B cell (primary cell): ENCODE measurements at regions not wholly inside any gene's neighbourhood (a gene's known extent, or its start where the extent isn't known, plus 50 kb on each side); places are given as distances from the start of the nearest gene placed in this dataset.

Experiments used
- ATAC-seq: fragments of 200-7000 bp; cut with Tn5 transposase; one replicate; pipeline ENCODE4 v1.10.0; 2021; ENCODE audit warnings: low read depth, mild to moderate bottlenecking, moderate number of reproducible peaks, moderate library complexity
- CTCF ChIA-PET: fragments of 350-600 bp; sonication (Branson Sonifier 250); formaldehyde crosslinking; loops from one replicate; lab custom pipeline; 2021; ENCODE audit warnings: antibody characterized with exemption, inconsistent platforms; lab: Charles Lee
- POLR2A ChIA-PET: fragments of 350-600 bp; sonication (Branson Sonifier 250); formaldehyde crosslinking; loops from one replicate; lab custom pipeline; 2021; ENCODE audit warnings: antibody characterized with exemption; lab: Charles Lee
- DNase-seq: peaks from one replicate; pipeline ENCODE4 v3.0.0; 2013
- H2AFZ ChIP-seq: 2 replicates; pipeline ENCODE4 v1.6.1; 2012; ENCODE audit warnings: mild to moderate bottlenecking, low read depth, low read length; ENCODE audit not compliant: insufficient read depth, poor library complexity, severe bottlenecking
- H3K27ac ChIP-seq, 2 donors: 1 replicate in 1 of 2; 2 replicates in 1 of 2; pipeline ENCODE4 v1.5.1; 2012 to 2013; ENCODE audit warnings: low read length in 2 of 2, mild to moderate bottlenecking in 2 of 2, moderate library complexity in 1 of 2
- H3K27me3 ChIP-seq, 4 experiments: fragments of 200-600 bp in 1 of 4; sonication (generic) in 1 of 4; replicated peaks in 1 of 4; 1 replicate in 2 of 4; 2 replicates in 2 of 4; pipeline versions ENCODE4 v1.6.1 to v1.7.0; 2013 to 2016; ENCODE audit warnings: low read length in 3 of 4, mild to moderate bottlenecking in 2 of 4, mixed read lengths in 1 of 4, moderate library complexity in 1 of 4; ENCODE audit not compliant: insufficient read depth in 4 of 4, control insufficient read depth in 3 of 4; ENCODE audit errors: control extremely low read depth in 1 of 4
- H3K36me3 ChIP-seq, 2 experiments: replicated peaks in 1 of 2; 1 replicate in 1 of 2; 2 replicates in 1 of 2; pipeline versions ENCODE4 v1.6.1 to v1.7.1; 2013; ENCODE audit warnings: low read length in 1 of 2; ENCODE audit not compliant: insufficient read depth in 2 of 2, control insufficient read depth in 1 of 2; ENCODE audit errors: control extremely low read depth in 1 of 2, extremely low read depth in 1 of 2
- H3K4me1 ChIP-seq, 2 donors: fragments of 200-600 bp in 1 of 2; sonication (generic) in 1 of 2; 1 replicate in 1 of 2; 2 replicates in 1 of 2; pipeline versions ENCODE4 v1.5.1 to v1.6.1; 2013 to 2017; ENCODE audit warnings: low read length in 2 of 2; ENCODE audit not compliant: control insufficient read depth in 2 of 2, insufficient read depth in 2 of 2
- H3K4me2 ChIP-seq: replicated peaks from 2 replicates; pipeline ENCODE3; 2012; ENCODE audit warnings: mild to moderate bottlenecking, low read depth, low read length; ENCODE audit not compliant: poor library complexity, severe bottlenecking
- H3K4me3 ChIP-seq, 5 experiments: fragments of 200-600 bp in 1 of 5; sonication (generic) in 1 of 5; 1 replicate in 3 of 5; 2 replicates in 2 of 5; pipeline versions ENCODE4 v1.5.1 to v1.7.0; 2011 to 2016; ENCODE audit warnings: low read length in 4 of 5, mild to moderate bottlenecking in 4 of 5, low read depth in 2 of 5, control low read depth in 1 of 5, moderate library complexity in 1 of 5; ENCODE audit not compliant: insufficient read depth in 1 of 5; ENCODE audit errors: control extremely low read depth in 1 of 5, extremely low read depth in 1 of 5
- H3K79me2 ChIP-seq: fragments of 200-600 bp; sonication (generic); one replicate; pipeline ENCODE4 v1.6.0; 2016; ENCODE audit warnings: low read length; ENCODE audit not compliant: control insufficient read depth, insufficient read depth
- H3K9ac ChIP-seq: fragments of 200-600 bp; sonication (generic); 2 replicates; pipeline ENCODE4 v1.6.1; 2017; ENCODE audit warnings: mild to moderate bottlenecking, low read length, moderate library complexity
- H3K9me3 ChIP-seq, 3 donors: one replicate each; pipeline versions ENCODE4 v1.6.1 to v1.7.1; 2013; ENCODE audit warnings: low read length in 2 of 3; ENCODE audit not compliant: control insufficient read depth in 2 of 3, insufficient read depth in 1 of 3; ENCODE audit errors: control extremely low read depth in 1 of 3
- H4K20me1 ChIP-seq: 2 replicates; pipeline ENCODE4 v1.6.0; 2012; ENCODE audit warnings: mild to moderate bottlenecking, low read length; ENCODE audit not compliant: insufficient read depth, control insufficient read depth, poor library complexity, severe bottlenecking
- H3K27ac Mint-ChIP-seq: one replicate; pipeline ENCODE4 v1.8.0; 2021; ENCODE audit warnings: mixed read lengths
- H3K27me3 Mint-ChIP-seq: one replicate; pipeline ENCODE4 v1.8.0; 2021; ENCODE audit warnings: mixed read lengths
- H3K4me1 Mint-ChIP-seq: one replicate; pipeline ENCODE4 v1.8.0; 2021; ENCODE audit warnings: mixed read lengths
- H3K4me3 Mint-ChIP-seq: one replicate; pipeline ENCODE4 v1.8.0; 2021; ENCODE audit warnings: mixed read lengths
- H3K9me3 Mint-ChIP-seq: one replicate; pipeline ENCODE4 v1.8.0; 2022; ENCODE audit warnings: mixed read lengths; ENCODE audit not compliant: insufficient read depth
- EZH2 ChIP-seq: IDR thresholded peaks from 2 replicates; pipeline ENCODE4 v1.6.1; 2012; ENCODE audit warnings: borderline replicate concordance, low read depth, mild to moderate bottlenecking, moderate library complexity, low read length; ENCODE audit not compliant: insufficient read depth, poor library complexity, severe bottlenecking
- WGBS: methylation state at CpG from one replicate; pipeline ENCODE4 v1.1.5; 2013; ENCODE audit warnings: missing lambda C conversion rate; ENCODE audit not compliant: insufficient coverage; 5-methylcytosine and 5-hydroxymethylcytosine counted together
- intact Hi-C: fragments of 100-400 bp; cut with micrococcal nuclease; formaldehyde crosslinking; loops from one replicate; pipeline ENCODE4 v1.10.0; 2022
- TF ChIP-seq, protein P1 (sequence below): fragments of 200-600 bp; IDR thresholded peaks from one replicate; pipeline ENCODE4 v1.8.0; 2022; ENCODE audit warnings: antibody characterized with exemption, mild to moderate bottlenecking

- Mint-ChIP-seq H3K9me3 (no peaks in the 10 kb centered on the region), H3K27ac (no peak overlapping the region), H3K4me1 (peaks cover 11% of the 10 kb centered on the region), H3K27me3 (no peaks in the 10 kb centered on the region), H3K4me3 (no peak overlapping the region)
- intact Hi-C loops, result no loop called here
- Histone ChIP-seq H3K36me3 (no peaks in the 10 kb centered on the region), H2AFZ (no peak overlapping the region), H3K4me1 (peaks cover 29 to 37% of the 10 kb centered on the region in 2 donors), H3K27me3 (no peaks in the 10 kb centered on the region), H3K9me3 (no peaks in the 10 kb centered on the region), H3K27ac (no peak overlapping the region), H3K9ac (no peak overlapping the region), H4K20me1 (no peaks in the 10 kb centered on the region), H3K4me2 (no peak overlapping the region), H3K79me2 (no peaks in the 10 kb centered on the region), H3K4me3 (no peak overlapping the region)
- DNase-seq, result no peak
- POLR2A ChIA-PET, result no interaction called here
- 70% methylated on average over 2 of the region's 5 CpGs for WGBS
- CTCF ChIA-PET, result interaction anchor here (8.0 to 10.9 kb wide), 2 partner anchors 10 to 33 kb away, joined by 69 to 89 read pairs; no protein-coding TSS in a partner anchor
- ATAC-seq, result no peak
- no peak for TF ChIP-seq EZH2
- TF ChIP-seq, protein P1, sequence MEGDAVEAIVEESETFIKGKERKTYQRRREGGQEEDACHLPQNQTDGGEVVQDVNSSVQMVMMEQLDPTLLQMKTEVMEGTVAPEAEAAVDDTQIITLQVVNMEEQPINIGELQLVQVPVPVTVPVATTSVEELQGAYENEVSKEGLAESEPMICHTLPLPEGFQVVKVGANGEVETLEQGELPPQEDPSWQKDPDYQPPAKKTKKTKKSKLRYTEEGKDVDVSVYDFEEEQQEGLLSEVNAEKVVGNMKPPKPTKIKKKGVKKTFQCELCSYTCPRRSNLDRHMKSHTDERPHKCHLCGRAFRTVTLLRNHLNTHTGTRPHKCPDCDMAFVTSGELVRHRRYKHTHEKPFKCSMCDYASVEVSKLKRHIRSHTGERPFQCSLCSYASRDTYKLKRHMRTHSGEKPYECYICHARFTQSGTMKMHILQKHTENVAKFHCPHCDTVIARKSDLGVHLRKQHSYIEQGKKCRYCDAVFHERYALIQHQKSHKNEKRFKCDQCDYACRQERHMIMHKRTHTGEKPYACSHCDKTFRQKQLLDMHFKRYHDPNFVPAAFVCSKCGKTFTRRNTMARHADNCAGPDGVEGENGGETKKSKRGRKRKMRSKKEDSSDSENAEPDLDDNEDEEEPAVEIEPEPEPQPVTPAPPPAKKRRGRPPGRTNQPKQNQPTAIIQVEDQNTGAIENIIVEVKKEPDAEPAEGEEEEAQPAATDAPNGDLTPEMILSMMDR, result no peak
Measured at GRCh38 chr4:153117554-153117953, 86.7 kb upstream of the TRIM2 start.

GRCh38 chr4:153119626-153120025 is 84.6 kb upstream of the TRIM2 start:
- H3K4me3 ChIP-seq, result no peak overlapping the region
- 40% methylated on average over 1 of the region's 2 CpGs for WGBS
- H3K4me1 Mint-ChIP-seq, result peaks cover 11% of the 10 kb centered on the region
- no peak overlapping the region for H3K27ac ChIP-seq
- intact Hi-C loops, result no loop called here
- no peaks in the 10 kb centered on the region for H3K9me3 ChIP-seq
- no peak overlapping the region for H2AFZ ChIP-seq
- TF ChIP-seq, protein P1, result no peak
- TF ChIP-seq EZH2, result no peak
- no peaks in the 10 kb centered on the region for H3K27me3 Mint-ChIP-seq
- H3K4me1 ChIP-seq, result peaks cover 17 to 21% of the 10 kb centered on the region in 2 donors
- H3K79me2 ChIP-seq, result no peaks in the 10 kb centered on the region
- DNase-seq (no peak), ATAC-seq (no peak)
- H3K27ac Mint-ChIP-seq, result no peak overlapping the region
- H3K27me3 ChIP-seq, result no peaks in the 10 kb centered on the region
- H3K9ac ChIP-seq, result no peak overlapping the region
- no peaks in the 10 kb centered on the region for H3K9me3 Mint-ChIP-seq
- CTCF ChIA-PET, result interaction anchor here (1.6 kb wide), 1 partner anchor 35 kb away, joined by 4 read pairs; no protein-coding TSS in a partner anchor
- no peak overlapping the region for H3K4me3 Mint-ChIP-seq
- H3K4me2 ChIP-seq, result no peak overlapping the region
- no peaks in the 10 kb centered on the region for H4K20me1 ChIP-seq
- POLR2A ChIA-PET, result no interaction called here
- H3K36me3 ChIP-seq, result no peaks in the 10 kb centered on the region
